ENCODE measurements at regions not wholly inside any gene's neighbourhood (a gene's known extent, or its start where the extent isn't known, plus 50 kb on each side); places are given as distances from the start of the nearest gene placed in this dataset.
A peak's percentile ranks its signal among the peaks of the same experiment; 100 is the strongest.
"Not testable (repeated sequence)": the region's sequence is repeated elsewhere in the genome, so short reads cannot be mapped to it uniquely, and the experiment has no call there.

GRCh38 chr5:39640552-39640951, 215.8 kb upstream of the DAB2 start:
- no peak for DNase-seq

DNA sequence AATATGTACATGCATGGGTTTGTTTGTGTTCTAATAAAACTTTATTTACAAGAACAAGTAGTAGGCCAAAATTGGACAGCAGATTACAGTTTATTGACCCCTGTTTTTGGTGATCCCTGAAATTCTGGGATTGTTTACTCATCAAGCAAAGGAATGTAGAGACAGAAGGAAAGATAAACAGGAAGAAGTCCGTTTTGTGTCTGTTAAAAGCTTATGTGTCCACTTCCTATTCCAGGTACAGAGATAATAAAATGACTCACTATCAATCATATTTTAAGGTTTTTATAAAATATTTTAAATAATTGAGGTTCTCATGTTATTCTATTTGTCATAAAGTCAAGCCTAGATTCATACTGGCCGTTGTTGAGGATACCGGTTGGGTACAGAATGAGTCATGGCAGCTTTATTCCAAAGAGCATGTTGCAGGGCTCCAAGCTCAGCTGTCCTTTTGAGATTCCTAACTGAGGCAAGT, 214.9 kb upstream of the DAB2 start:
- no peak for DNase-seq

- DNase-seq: no peak
Observed at GRCh38 chr5:39638813-39639212, 214.0 kb upstream of the DAB2 start.

- DNase-seq: no peak
Observed at GRCh38 chr5:39633057-39633456, 208.3 kb upstream of the DAB2 start.

- no peak for DNase-seq
Observed at GRCh38 chr5:39631958-39632357, 207.2 kb upstream of the DAB2 start.

GRCh38 chr5:39629946-39630345, 205.2 kb upstream of the DAB2 start:
- DNase-seq: no peak

GRCh38 chr5:39628348-39628747, 203.6 kb upstream of the DAB2 start:
- DNase-seq: no peak

DNA sequence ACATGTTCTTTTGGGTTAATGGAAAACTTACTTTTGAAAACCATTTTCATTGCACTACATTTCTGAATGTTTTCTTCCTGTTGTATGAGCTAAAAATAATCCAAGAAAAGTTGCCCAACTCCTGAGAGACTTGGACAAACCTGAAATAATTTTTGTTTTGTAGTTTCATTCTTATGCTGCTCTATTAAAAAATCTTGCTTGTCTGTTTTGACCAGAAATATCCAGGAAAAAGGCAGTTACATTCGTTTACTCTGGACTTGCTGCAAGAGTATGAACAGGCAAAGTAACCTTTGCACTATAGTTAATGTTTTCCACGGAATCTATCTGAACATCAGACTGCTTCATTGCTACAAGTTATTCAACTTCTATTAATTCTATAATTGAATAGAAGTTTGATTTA, 200.1 kb upstream of the DAB2 start:
- no peak for DNase-seq

GRCh38 chr5:39624268-39624886, 199.6 kb upstream of the DAB2 start:
- DNase-seq: no peak

DNA sequence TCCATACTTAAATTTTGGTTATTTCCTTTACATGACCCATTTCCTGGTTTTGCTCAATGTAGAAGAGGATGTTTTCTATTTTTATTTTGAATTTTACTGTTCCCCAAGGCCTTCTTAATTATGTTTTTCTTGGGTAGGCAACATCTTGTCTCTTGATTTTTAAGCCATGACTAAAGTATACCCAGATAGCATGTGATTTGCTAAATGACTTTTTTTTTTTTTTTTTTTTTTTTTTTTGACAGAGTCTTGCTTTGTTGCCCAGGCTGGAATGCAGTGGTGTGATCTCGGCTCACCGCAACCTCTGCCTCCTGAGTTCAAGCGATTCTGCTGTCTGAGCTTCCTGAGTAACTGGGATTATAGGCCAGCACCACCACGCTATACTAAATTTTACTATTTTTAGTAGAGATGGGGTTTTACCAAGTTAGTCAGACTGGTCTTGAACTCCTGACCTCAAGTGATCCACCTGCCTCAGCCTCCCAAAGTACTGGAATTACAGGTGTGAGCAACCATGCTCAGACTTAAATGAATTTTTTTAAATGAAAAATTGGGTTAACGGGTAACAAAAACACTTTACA, 198.6 kb upstream of the DAB2 start:
- DNase-seq: no peak

GRCh38 chr5:39622281-39622680, 197.5 kb upstream of the DAB2 start:
- no peak for DNase-seq

- no peak for DNase-seq
Observed at GRCh38 chr5:39619168-39619818, 194.5 kb upstream of the DAB2 start.

DNA sequence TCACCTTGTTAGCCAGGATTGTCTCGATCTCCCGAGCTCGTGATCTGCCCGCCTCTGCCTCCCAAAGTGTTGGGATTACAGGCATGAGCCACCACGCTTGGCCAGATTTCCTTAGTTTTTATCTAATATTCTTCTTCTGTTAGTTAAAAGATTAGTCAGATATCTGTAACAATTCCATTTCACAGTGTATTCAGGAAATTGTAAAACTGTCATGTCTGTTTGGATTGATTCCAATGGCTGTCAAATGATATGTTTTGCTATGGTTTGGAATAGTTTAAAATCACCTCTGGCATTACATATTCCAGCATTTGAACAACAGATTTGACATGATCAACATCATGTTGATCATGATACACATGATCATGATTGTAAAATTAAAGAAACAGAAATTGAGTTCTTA, 193.6 kb upstream of the DAB2 start:
- no peak for DNase-seq

DNA sequence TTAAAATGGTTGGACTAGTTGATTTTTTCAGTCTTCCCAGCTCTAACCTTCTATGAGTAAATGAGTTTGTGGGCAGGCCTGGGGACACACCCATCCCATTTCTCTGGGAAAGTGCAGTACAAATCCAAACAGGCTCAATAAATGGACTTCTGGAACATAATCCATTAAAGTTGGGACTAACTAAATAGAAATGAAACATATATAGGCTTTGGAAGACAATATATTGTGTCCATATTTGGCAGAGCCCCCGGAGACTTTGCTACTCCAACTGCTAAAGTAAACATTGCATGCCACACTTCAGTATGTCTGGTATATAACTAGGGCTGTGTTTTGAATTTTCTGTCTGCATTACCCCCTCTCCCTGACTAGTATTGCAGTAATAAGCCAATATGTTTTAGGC, 191.4 kb upstream of the DAB2 start:
- no peak for DNase-seq

- not testable (repeated sequence) for DNase-seq
Observed at GRCh38 chr5:39611076-39611475, 186.3 kb upstream of the DAB2 start.

DNA sequence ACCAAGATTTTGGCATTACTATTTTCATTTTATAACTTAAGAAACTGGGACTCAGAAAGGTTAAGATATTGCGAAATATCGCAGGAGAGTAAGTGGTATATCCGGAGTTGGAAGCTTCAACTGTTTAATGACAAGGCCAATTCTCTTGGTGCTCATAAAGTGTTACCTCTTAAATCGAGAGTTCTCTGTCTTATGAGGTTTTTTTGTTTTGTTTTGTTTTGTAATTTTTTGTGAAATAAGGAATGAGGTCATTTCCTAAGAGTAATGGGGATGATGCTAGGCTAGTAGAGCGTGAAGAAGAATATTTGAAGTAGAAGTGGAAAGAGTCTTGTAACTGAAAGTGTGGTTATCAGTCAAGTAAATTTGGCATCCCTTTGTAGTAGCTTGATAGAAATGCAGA, 183.2 kb upstream of the DAB2 start:
- DNase-seq: no peak

- no peak for DNase-seq
Observed at GRCh38 chr5:39606591-39606990, 181.8 kb upstream of the DAB2 start.

DNA sequence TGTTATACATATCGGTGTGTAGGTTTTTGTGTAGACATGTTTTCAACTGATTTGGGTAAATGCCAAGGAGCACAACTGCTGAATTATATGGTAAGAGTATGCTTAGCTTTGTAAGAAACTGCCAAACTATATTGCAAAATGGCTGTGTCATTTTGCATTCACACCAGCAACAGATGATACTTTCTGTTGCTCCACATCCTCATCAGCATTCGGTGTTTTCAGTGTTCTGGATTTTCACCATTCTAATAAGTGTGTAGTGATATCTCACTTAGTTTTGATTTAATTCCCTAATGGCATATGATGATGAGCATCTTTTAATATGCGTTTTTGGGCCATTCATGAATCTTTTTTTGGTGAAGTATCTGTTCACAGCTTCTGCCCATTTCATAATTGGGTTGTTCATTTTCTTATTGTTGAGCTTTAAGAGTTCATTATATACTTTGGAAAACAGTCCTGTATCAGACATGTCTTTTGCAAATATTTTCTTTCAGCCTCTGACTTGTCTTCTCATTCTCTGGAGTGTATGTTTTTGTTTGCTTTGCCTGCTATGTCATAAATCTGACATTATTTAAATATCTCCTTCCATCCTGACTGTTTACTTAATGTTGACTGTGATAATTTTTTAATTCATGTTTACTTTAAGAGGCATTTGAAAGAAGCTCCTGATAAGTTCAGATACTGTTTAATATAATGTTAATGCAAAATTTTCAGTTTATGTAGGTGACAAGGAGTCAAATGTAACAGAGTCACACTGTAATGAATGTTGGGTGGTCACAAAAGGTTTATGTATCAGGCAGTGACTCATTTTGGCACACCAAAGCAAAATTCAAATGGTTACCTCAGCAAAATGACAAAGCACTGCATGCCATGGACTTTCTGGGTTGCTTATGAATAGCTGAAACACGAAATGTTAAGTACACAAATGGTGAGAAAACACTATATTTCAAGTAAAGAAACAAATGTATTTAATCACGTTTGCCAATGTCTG, 181.1 kb upstream of the DAB2 start:
- DNase-seq: no peak

- no peak for DNase-seq
Observed at GRCh38 chr5:39605145-39605544, 180.4 kb upstream of the DAB2 start.

- no peak for DNase-seq
Observed at GRCh38 chr5:39604491-39604890, 179.7 kb upstream of the DAB2 start.

GRCh38 chr5:39599721-39600431, 175.1 kb upstream of the DAB2 start:
- DNase-seq: peak in 1 of 5 donors; percentile 2

DNA sequence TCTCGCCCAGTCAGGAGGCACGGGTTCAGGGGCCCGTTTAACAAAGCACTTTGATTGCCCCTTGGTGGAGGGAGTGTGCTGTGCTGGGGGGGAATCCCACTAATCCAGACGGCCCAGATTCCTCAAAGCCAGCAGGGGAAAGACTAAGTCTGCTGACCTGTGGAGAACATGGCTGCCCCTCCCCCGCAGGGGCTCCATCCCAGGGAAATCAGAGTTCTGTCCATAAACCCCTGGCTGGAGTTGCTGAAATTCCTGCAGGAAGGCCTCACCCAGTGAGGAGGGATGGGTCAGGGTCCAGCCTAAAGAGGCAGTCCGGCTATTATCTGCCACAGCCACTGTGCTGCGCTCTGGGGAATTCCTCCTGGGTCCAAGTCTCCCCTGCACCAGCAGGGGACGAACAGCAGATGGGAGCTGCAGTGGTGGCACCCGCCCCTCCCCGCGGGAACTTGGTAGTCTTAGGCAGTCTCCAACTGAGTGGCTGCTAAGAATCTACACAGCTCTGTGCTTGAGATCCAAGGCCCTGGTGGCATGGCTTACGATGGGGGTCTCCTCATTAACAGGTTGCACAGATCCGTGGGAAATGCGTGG, 174.0 kb upstream of the DAB2 start:
- no peak for DNase-seq

Measured in T-helper 1 cell (primary cell).